ENCODE measurements at regions not wholly inside any gene's neighbourhood (a gene's known extent, or its start where the extent isn't known, plus 50 kb on each side); places are given as distances from the start of the nearest gene placed in this dataset.

DNA sequence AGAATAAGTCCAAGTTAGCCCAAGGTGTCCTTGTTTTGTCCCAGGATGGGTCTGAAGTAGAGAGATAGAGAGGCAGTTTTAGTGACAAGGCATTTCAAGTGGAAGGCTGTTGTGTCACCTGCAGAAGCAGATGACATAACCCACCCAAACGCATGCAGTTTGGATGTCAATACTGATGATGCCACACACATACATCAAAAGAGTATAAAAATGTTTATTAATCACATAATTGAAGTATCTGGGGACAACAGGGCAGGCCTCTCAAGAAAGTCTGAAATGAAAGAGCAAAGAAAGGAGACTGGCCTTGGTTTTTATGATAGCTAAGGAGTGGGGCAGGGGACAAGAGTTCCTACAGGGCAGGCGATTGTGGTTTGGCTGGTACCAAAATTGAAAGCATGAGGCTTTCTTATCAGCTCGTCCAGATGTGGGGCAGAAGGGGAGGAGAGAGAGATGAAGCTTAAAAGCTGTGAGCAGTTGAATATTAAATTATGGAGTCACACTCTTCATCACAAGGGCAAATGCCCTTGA lies 78.4 kb upstream of the TSPAN8 start:
- DNase-seq = no peak

DNA sequence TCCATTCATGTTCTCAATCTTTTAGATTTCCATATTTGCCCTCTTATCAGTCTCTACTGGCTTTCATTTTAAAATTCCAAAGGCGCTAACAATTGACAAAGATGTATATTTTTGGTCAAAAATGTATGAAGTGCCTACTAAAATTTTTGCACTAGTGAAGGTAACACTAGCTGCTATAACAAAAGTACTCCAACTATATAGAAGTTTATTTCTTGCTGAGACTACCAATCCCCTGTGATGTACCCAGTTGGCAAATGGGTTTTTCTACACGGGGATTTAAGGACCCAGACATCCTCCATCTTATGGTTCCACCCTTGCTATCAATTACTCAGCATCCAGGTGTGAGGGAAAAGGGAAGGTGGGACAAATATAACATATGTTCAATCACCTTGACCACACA lies 75.3 kb upstream of the TSPAN8 start:
- no peak for DNase-seq

DNA sequence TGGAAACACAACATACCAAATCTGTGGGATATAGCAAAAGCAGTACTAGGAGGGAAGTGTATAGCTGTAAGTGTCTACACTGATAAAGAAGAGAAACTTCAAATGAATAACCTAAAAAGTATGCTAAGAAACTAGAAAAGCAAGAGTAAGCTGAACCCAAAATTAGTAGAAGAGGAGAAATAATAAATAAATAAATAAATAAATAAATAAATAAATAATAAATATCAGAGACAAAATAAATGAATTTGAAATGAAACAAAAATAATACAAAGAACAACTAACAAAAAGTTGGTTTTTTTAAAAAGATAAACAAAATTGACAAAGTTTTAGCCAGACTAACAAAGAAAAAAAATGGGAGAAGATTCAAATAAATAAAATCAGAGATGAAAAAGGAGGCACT lies 72.7 kb upstream of the TSPAN8 start:
- DNase-seq = no peak

DNA sequence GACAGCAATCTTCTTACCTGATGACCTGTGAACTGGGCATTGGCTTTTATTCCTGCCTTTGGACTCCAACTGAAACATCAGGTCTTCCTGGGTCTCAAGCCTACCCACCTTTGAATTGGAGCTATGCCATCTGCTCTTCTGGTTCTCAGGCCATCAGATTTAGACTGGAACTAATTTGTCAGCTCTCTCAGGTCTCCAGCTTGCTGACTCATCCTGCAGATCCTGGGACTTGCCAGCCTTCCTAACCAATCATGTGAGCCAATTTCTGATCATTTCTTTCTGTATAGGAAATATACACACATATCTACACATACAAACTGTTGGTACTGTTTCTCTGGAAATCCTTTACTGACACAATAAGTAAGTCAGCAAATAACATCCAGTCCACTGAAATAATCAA lies 65.3 kb upstream of the TSPAN8 start:
- no peak for DNase-seq

DNA sequence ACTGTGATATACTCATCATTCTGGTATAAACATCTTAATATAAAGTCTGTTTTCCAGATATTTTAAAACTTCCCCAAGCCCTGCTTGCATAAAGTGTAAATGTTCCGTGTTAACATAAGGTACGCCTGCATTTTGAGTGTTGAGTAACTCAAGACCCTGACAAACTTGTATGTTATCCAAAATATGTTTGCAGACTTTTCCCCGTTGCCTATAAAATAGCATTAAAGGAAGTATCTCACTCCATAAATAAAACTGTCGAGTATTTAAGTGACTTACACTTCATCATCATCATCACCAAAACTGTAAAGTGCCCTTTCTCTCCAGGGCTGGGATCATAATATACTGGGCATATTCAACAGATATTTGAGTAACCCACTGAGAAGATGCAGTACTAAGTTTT lies 64.6 kb upstream of the TSPAN8 start:
- DNase-seq = no peak

DNA sequence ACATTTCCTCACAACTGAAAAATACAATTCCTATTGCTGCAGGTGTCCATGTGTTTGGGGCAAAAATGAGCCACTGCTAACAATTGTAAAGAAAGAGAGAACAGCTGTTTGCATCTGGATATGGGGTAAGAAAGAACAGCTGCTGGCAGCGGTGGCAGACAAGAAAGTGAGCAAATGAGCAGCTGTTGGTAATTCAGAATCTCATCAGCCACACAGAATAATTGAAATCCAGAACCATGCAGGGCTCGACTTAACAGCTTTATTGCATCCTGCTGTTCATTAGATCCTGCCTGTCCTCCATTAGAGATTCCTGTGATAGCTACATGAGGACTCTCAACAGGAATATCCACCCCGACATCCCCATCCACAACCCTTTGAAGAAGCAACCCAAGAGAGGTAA lies 62.5 kb upstream of the TSPAN8 start:
- DNase-seq = no peak

DNA sequence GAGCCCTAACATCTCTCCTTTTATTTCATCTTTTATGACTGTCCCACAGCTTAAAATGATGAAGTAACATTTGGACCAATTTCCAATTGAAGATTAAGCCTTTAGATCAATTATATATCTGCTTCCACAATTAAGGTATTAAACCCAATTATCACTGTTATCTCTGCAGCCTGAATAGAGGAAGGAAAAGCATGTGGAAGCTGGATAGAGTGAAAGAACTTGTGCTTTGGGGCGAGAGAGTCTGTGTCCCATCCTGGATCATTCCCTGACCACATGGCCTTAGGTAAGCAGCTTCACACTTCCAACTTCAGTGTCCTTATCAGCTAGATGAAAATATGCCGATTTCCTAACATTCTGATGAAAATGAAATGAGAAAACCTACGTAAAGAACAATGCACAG lies 61.4 kb upstream of the TSPAN8 start:
- DNase-seq = no peak

DNA sequence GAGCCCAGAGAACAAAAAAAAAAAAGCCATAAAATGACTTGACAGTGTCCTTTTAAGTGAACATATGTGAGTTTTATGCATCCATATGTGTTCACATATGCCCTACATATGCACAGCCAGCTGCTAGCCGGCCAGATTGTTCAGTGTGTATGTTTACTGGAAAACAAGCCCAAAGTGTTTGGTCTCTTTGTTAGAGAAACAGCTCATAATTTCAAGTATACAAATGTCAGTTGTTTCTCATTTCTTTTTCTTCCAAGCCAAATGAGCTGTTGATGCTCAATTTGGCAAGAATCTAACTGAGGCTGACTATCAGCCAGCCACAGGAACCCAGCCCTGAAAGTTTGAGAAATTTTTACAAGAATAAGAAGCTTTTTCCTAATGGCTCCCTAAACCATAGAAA lies 60.8 kb upstream of the TSPAN8 start:
- DNase-seq = no peak

DNA sequence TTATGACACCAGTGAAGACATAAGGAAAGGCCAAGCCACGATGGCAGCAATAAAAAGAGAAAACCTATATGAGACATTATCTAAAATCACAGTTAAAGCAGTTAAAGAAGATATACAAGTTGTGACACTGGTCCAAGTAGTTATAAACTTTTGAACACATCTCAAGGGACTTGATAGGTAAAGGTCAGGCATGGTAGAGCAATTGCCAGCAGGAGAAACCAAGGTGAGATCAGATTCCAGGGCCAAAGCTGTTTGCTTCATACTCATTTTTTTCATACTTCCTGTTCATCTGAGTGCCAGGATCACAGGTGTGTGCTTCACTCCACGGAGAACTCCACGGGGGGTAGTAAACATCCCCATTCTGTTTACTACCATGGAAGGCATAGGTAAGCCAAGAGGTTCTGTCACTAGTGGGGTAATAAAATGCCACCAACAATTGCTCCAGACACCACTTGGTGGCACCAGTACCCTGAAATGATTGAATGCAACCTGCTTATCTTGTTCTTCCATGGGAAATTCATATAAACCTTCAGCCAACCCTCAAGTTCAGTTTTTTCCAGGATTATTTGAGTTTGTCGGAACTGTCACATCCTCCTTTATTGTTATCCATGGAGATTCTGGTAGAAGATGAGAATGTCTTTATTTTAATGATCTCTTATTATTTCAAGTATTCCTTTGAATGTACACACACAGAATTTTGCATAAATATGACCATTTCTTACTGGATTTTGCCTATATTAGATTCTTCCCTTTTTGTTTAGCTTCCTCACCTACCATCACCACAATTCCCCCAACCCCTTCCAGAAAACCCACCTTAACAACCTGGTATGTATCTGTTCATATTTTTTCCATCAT lies 59.2 kb upstream of the TSPAN8 start:
- peak; percentile 14 to 26 for DNase-seq

DNA sequence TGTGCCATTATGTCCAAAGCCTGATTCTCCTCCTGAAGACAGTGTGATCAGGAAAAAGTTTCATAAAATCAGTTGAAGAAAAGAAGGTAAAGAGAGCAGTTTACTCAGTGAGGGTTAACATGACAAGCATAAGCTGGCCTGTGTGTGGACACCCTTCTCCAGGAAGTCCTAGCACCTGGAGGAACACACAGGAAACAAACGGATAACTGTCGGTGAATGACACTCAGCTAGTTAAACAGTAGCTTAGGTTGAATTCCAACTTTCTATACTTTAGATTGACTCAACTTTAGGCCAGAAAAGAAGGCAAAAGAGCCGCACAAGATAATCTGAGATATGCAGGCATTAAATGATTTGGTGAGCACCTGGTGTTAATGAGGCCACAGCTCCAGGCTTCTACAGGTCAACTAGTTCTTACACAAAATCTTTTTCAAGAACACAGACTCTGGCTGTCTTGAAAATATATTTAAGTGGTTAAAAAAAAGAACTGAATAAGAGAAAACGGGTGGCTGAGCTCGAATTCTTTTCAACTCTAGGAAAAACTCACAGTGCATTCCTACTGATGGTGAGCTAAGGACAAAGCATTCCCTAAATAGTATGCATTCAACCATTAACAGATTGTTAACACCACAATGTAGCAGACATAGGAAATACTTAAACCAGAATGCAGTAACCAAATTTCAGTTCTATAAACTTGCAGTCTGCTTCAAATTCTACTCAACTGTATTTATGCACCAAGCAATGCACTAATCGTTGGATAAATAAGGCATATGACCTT lies 56.9 kb upstream of the TSPAN8 start:
- DNase-seq = no peak

DNA sequence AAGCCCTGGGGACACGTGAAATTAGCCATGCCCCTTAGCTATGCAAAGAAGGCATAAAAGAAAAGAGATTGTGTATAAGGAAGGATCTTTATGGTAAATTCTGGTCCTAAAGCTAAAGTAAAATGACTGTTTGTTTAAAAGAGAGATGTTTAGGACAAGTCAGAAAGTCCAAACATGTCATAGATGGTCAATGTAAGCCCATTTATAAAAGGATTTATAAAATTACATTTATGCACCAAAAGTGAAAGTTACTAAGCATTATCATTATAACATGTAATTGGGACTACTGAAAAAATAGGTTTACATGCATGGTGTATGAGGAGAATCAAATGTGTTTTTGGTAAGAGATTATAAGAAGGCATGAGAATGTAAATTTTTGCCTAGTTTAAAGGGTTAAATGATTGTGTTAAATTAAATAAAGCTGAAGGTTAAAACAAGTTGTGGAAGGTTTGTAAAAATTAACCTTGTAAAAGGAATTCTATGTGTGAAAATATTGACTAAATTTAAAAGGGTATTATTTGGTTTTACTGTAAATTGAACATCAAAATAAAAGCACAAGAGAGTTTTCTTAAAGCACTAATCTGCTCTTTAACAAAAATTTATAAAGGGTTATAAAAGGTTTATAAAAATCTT lies 50.4 kb upstream of the TSPAN8 start:
- DNase-seq = no peak
